H1 (cell line): ENCODE measurements at regions not wholly inside any gene's neighbourhood (a gene's known extent, or its start where the extent isn't known, plus 50 kb on each side); places are given as distances from the start of the nearest gene placed in this dataset.

ENCODE experiments used
- CTCF ChIA-PET: fragments of 300-600 bp; sonication (Branson Sonifier 250); formaldehyde crosslinking; loops from one replicate; lab custom pipeline; 2021; ENCODE audit not compliant: partially characterized antibody; lab: Charles Lee
- POLR2A ChIA-PET: fragments of 300-600 bp; sonication (Branson Sonifier 250); formaldehyde crosslinking; loops from one replicate; lab custom pipeline; 2021; ENCODE audit warnings: inconsistent platforms; ENCODE audit not compliant: partially characterized antibody; lab: Charles Lee
- DNase-seq, 2 experiments: peaks; one replicate each; pipeline versions ENCODE4 v3.0.0 to v3.0.0-alpha.2; 2010 to 2022; ENCODE audit warnings: low spot score in 2 of 2, low read depth in 1 of 2, mixed read lengths in 1 of 2
- FAIRE-seq: peaks from 2 replicates; lab custom pipeline; 2011; peaks lifted over from hg19 to GRCh38; lab: Jason Lieb, UNC
- H2AFZ ChIP-seq: 2 replicates; pipeline ENCODE4 v1.8.1; 2012; ENCODE audit warnings: low read length, inconsistent platforms
- H2AK5ac ChIP-seq: 2 replicates; pipeline ENCODE4 v1.6.1; 2013; ENCODE audit warnings: low read depth, low read length
- H2BK120ac ChIP-seq: replicated peaks from 2 replicates; pipeline ENCODE3; 2013; ENCODE audit warnings: low read depth, low read length, inconsistent platforms
- H2BK12ac ChIP-seq: 2 replicates; pipeline ENCODE4 v1.6.1; 2013; ENCODE audit warnings: low read depth, low read length
- H2BK15ac ChIP-seq: 2 replicates; pipeline ENCODE4 v1.6.1; 2013; ENCODE audit warnings: low read length
- H2BK20ac ChIP-seq: 2 replicates; pipeline ENCODE4 v1.6.1; 2013; ENCODE audit warnings: low read length
- H2BK5ac ChIP-seq: 2 replicates; pipeline ENCODE4 v1.6.1; 2013; ENCODE audit warnings: low read depth, low read length
- H3K14ac ChIP-seq: 2 replicates; pipeline ENCODE4 v1.6.1; 2013; ENCODE audit warnings: inconsistent platforms; ENCODE audit not compliant: insufficient read length
- H3K18ac ChIP-seq: 2 replicates; pipeline ENCODE4 v1.6.1; 2013; ENCODE audit warnings: low read length; ENCODE audit errors: extremely low read depth
- H3K23ac ChIP-seq: 2 replicates; pipeline ENCODE4 v1.6.1; 2013; ENCODE audit warnings: inconsistent platforms; ENCODE audit not compliant: insufficient read length
- H3K23me2 ChIP-seq: 2 replicates; pipeline ENCODE4 v1.6.1; 2013; ENCODE audit warnings: low read depth, low read length
- H3K27ac ChIP-seq: 2 replicates; pipeline ENCODE4 v1.6.1; 2011; ENCODE audit warnings: low read depth, low read length, inconsistent platforms
- H3K27me3 ChIP-seq, 4 experiments: replicated peaks in 1 of 4; 1 replicate in 1 of 4; 2 replicates in 3 of 4; pipeline versions ENCODE4 v1.6.1 to v1.8.1; 2011 to 2013; ENCODE audit warnings: low read length in 3 of 4, mild to moderate bottlenecking in 3 of 4, inconsistent platforms in 2 of 4, mixed read lengths in 2 of 4, moderate library complexity in 1 of 4; ENCODE audit not compliant: control insufficient read depth in 3 of 4, insufficient read depth in 3 of 4; ENCODE audit errors: extremely low read depth in 1 of 4
- H3K36me3 ChIP-seq, 4 experiments: 2 replicates each; pipeline versions ENCODE4 v1.6.1 to v1.8.1; 2011 to 2013; ENCODE audit warnings: mild to moderate bottlenecking in 4 of 4, low read length in 3 of 4, moderate library complexity in 2 of 4, control low read depth in 1 of 4, inconsistent platforms in 1 of 4; ENCODE audit not compliant: insufficient read depth in 4 of 4, control insufficient read depth in 2 of 4
- H3K4ac ChIP-seq: replicated peaks from 2 replicates; pipeline ENCODE3; 2013; ENCODE audit warnings: low read length, low read depth, mixed read lengths, inconsistent platforms; ENCODE audit not compliant: insufficient read length
- H3K4me1 ChIP-seq, 4 experiments: replicated peaks in 1 of 4; 1 replicate in 1 of 4; 2 replicates in 3 of 4; pipeline versions ENCODE4 v1.6.1 to v1.8.1; 2011 to 2013; ENCODE audit warnings: low read length in 3 of 4, inconsistent platforms in 2 of 4, mixed read lengths in 1 of 4; ENCODE audit not compliant: insufficient read depth in 4 of 4, control insufficient read depth in 3 of 4
- H3K4me2 ChIP-seq, 2 experiments: 2 replicates each; pipeline versions ENCODE4 v1.6.1 to v1.8.1; 2011 to 2013; ENCODE audit warnings: low read depth in 2 of 2, low read length in 2 of 2, control low read depth in 1 of 2, inconsistent platforms in 1 of 2, mild to moderate bottlenecking in 1 of 2; ENCODE audit not compliant: insufficient read depth in 1 of 2
- H3K4me3 ChIP-seq, 4 experiments: fragments of 200-600, 300-600 bp in 1 of 4; sonication (generic), shearing (Covaris generic), sonication (Bioruptor Twin) in 1 of 4; 2 replicates each; pipeline versions ENCODE4 v1.5.1 to v1.8.1; 2011 to 2016; ENCODE audit warnings: low read length in 4 of 4, low read depth in 3 of 4, control low read depth in 2 of 4, inconsistent platforms in 2 of 4, mild to moderate bottlenecking in 2 of 4, mixed read lengths in 1 of 4, moderate library complexity in 1 of 4; ENCODE audit not compliant: insufficient read depth in 2 of 4; ENCODE audit errors: extremely low read depth in 1 of 4
- H3K56ac ChIP-seq: replicated peaks from 2 replicates; pipeline ENCODE3; 2013; ENCODE audit warnings: low read depth, mild to moderate bottlenecking, mixed read lengths, low read length, inconsistent platforms; ENCODE audit not compliant: insufficient read length
- H3K79me1 ChIP-seq: 2 replicates; pipeline ENCODE4 v1.6.1; 2013; ENCODE audit warnings: low read depth, low read length, control low read depth
- H3K79me2 ChIP-seq, 2 experiments: 2 replicates each; pipeline versions ENCODE4 v1.6.1 to v1.8.1; 2012 to 2013; ENCODE audit warnings: low read length in 2 of 2, mild to moderate bottlenecking in 2 of 2, inconsistent platforms in 1 of 2; ENCODE audit not compliant: insufficient read depth in 2 of 2, control insufficient read depth in 1 of 2
- H3K9ac ChIP-seq, 4 experiments: replicated peaks in 1 of 4; 1 replicate in 1 of 4; 2 replicates in 3 of 4; pipeline versions ENCODE4 v1.6.1 to v1.8.1; 2011 to 2013; ENCODE audit warnings: low read depth in 3 of 4, low read length in 3 of 4, control low read depth in 2 of 4, mild to moderate bottlenecking in 2 of 4, moderate library complexity in 2 of 4, inconsistent platforms in 1 of 4; ENCODE audit errors: extremely low read depth in 1 of 4
- H3K9me3 ChIP-seq, 2 experiments: 2 replicates each; pipeline versions ENCODE4 v1.6.1 to v1.8.1; 2012 to 2013; ENCODE audit warnings: mild to moderate bottlenecking in 2 of 2, moderate library complexity in 2 of 2, control low read depth in 1 of 2, inconsistent platforms in 1 of 2, low read depth in 1 of 2, low read length in 1 of 2, mixed read lengths in 1 of 2; ENCODE audit not compliant: insufficient read depth in 2 of 2
- H4K20me1 ChIP-seq, 2 experiments: replicated peaks in 1 of 2; 2 replicates each; pipeline versions ENCODE3 to v1.8.1; 2011 to 2013; ENCODE audit warnings: inconsistent platforms in 2 of 2, low read length in 2 of 2, mild to moderate bottlenecking in 1 of 2; ENCODE audit not compliant: insufficient read depth in 2 of 2, control insufficient read depth in 1 of 2
- H4K5ac ChIP-seq: 2 replicates; pipeline ENCODE4 v1.6.1; 2013; ENCODE audit warnings: low read length, low read depth, mixed read lengths, inconsistent platforms; ENCODE audit not compliant: insufficient read length
- H4K8ac ChIP-seq: 2 replicates; pipeline ENCODE4 v1.8.0; 2013; ENCODE audit warnings: mild to moderate bottlenecking, moderate library complexity, low read length, inconsistent platforms; ENCODE audit not compliant: insufficient read depth; ENCODE audit errors: extremely low read depth
- H4K91ac ChIP-seq: replicated peaks from 2 replicates; pipeline ENCODE3; 2013; ENCODE audit warnings: low read length, mixed read lengths, inconsistent platforms; ENCODE audit not compliant: insufficient read length
- CEBPB ChIP-seq: IDR thresholded peaks from 2 replicates; pipeline ENCODE4 v1.6.1; 2012; ENCODE audit warnings: low read depth, low read length
- GTF2F1 ChIP-seq: IDR thresholded peaks from 2 replicates; pipeline ENCODE4 v1.6.1; 2012; ENCODE audit warnings: low read depth, low read length, improper control_type of control experiment, borderline replicate concordance

GRCh38 chr4:22181736-22182135 lies 233.2 kb upstream of the KCNIP4 start:
- no peak overlapping the region for H3K23ac ChIP-seq
- no peak overlapping the region for H2BK12ac ChIP-seq
- no peak overlapping the region for H3K9ac ChIP-seq
- 0 out of 8 replicates have a peak, but pooled peaks cover 0 to 3% (median 0%) of the 10 kb centered on the region in 4 experiments for H3K36me3 ChIP-seq
- 0 out of 2 replicates have a peak, but pooled peaks cover 2% of the 10 kb centered on the region for H3K23me2 ChIP-seq
- H4K20me1 ChIP-seq: no peaks in the 10 kb centered on the region
- no peak for FAIRE-seq
- H3K4me1 ChIP-seq: no peaks in the 10 kb centered on the region
- H3K4me2 ChIP-seq: no peak overlapping the region
- H3K18ac ChIP-seq: no peak overlapping the region
- H4K5ac ChIP-seq: no peak overlapping the region
- no peak overlapping the region for H3K27ac ChIP-seq
- H3K4ac ChIP-seq: no peak overlapping the region
- H2BK120ac ChIP-seq: no peak overlapping the region
- no peak overlapping the region for H2AFZ ChIP-seq
- no peaks in the 10 kb centered on the region for H3K79me1 ChIP-seq
- no peak overlapping the region for H3K14ac ChIP-seq
- no peak overlapping the region for H4K8ac ChIP-seq
- no peaks in the 10 kb centered on the region for H3K27me3 ChIP-seq
- no peak overlapping the region for H4K91ac ChIP-seq
- H3K56ac ChIP-seq: no peak overlapping the region
- H3K4me3 ChIP-seq: no peak overlapping the region
- ChIA-PET POLR2A (no interaction called here), CTCF (no interaction called here)
- DNase-seq: no peak
- H3K79me2 ChIP-seq: no peaks in the 10 kb centered on the region
- TF ChIP-seq CEBPB (no peak), GTF2F1 (no peak)
- no peak overlapping the region for H2AK5ac ChIP-seq
- H2BK15ac ChIP-seq: no peak overlapping the region
- no peak overlapping the region for H2BK20ac ChIP-seq
- H3K9me3 ChIP-seq: peaks cover 8% of the 10 kb centered on the region in 2 experiments; a peak in 3 of 4 replicates
- H2BK5ac ChIP-seq: no peak overlapping the region
